HCT116 (cell line): ENCODE measurements at regions not wholly inside any gene's neighbourhood (a gene's known extent, or its start where the extent isn't known, plus 50 kb on each side); places are given as distances from the start of the nearest gene placed in this dataset.

Experiments used
- ATAC-seq: fragments of 200-7000 bp; cut with Tn5 transposase; 2 replicates; pipeline ENCODE4 v1.9.1; 2020; ENCODE audit warnings: mild to moderate bottlenecking, moderate library complexity
- BruUV-seq: library from RNA; stranded (reverse); fragments of 400-500 nt; replicated peaks from 2 replicates; lab custom pipeline; 2021; lab: Mats Ljungman, UMichigan
- CTCF ChIA-PET: fragments of 300-600 bp; sonication (Branson Sonifier 250); formaldehyde crosslinking; loops from one replicate; lab custom pipeline; 2021; ENCODE audit warnings: antibody characterized with exemption; lab: Charles Lee
- POLR2A ChIA-PET: fragments of 300-600, 350-600 bp; sonication (Branson Sonifier 250); formaldehyde crosslinking; loops from one replicate; lab custom pipeline; 2021; ENCODE audit warnings: antibody characterized with exemption; lab: Charles Lee
- RAD21 ChIA-PET, 2 experiments: fragments of 300-600 bp; sonication (Branson Sonifier 250); formaldehyde crosslinking; loops; one replicate each; lab custom pipeline; 2023; ENCODE audit warnings: low total read pairs in 2 of 2; ENCODE audit not compliant: uncharacterized antibody in 2 of 2, unreplicated experiment in 2 of 2, low non-redundant PET in 1 of 2; lab: Charles Lee
- DNase-seq: peaks from one replicate; pipeline ENCODE4 v3.0.0-alpha.2; 2010; ENCODE audit warnings: low read depth, low spot score
- H2AFZ ChIP-seq: fragments of 200-600 bp; shearing (Covaris generic), sonication (generic); 2 replicates; pipeline ENCODE4 v1.6.1; 2017; ENCODE audit warnings: low read depth, mixed run types, mixed read lengths, antibody characterized with exemption, low read length; ENCODE audit not compliant: poor library complexity, severe bottlenecking
- H3K27ac ChIP-seq: 2 replicates; pipeline ENCODE4 v1.5.1; 2012; ENCODE audit warnings: low read depth, low read length
- H3K27me3 ChIP-seq: fragments of 200-600 bp; sonication (generic); 2 replicates; pipeline ENCODE4 v1.6.1; 2016; ENCODE audit warnings: mixed run types, low read length, mixed read lengths; ENCODE audit not compliant: insufficient read depth
- H3K36me3 ChIP-seq, 2 experiments: fragments of 200-500 bp in 1 of 2; fragments of 200-600 bp in 1 of 2; sonication (Bioruptor generic) in 1 of 2; sonication (generic) in 1 of 2; 2 replicates each; pipeline versions ENCODE4 v1.5.1 to v1.6.1; 2014 to 2016; ENCODE audit warnings: low read length in 2 of 2, inconsistent platforms in 1 of 2, mixed read lengths in 1 of 2, mixed run types in 1 of 2; ENCODE audit not compliant: insufficient read depth in 2 of 2, control insufficient read depth in 1 of 2
- H3K4me1 ChIP-seq, 2 experiments: fragments of 200-600 bp in 1 of 2; sonication (generic) in 1 of 2; 2 replicates each; pipeline versions ENCODE4 v1.5.1 to v1.6.1; 2012 to 2017; ENCODE audit warnings: low read length in 2 of 2, inconsistent platforms in 1 of 2, mild to moderate bottlenecking in 1 of 2, mixed read lengths in 1 of 2, mixed run types in 1 of 2, moderate library complexity in 1 of 2; ENCODE audit not compliant: insufficient read depth in 2 of 2, control insufficient read depth in 1 of 2
- H3K4me2 ChIP-seq: fragments of 200-600 bp; sonication (generic); 2 replicates; pipeline ENCODE4 v1.6.1; 2017; ENCODE audit warnings: mixed run types, low read length, mixed read lengths
- H3K4me3 ChIP-seq, 2 experiments: fragments of 200-600 bp in 1 of 2; sonication (generic) in 1 of 2; replicated peaks in 1 of 2; 2 replicates each; pipeline ENCODE4 v1.5.1; 2011 to 2016; ENCODE audit warnings: low read length in 2 of 2, control low read depth in 1 of 2, low read depth in 1 of 2, mild to moderate bottlenecking in 1 of 2, mixed read lengths in 1 of 2, mixed run types in 1 of 2
- H3K79me2 ChIP-seq: fragments of 200-600 bp; sonication (generic); 2 replicates; pipeline ENCODE4 v1.6.1; 2017; ENCODE audit warnings: mild to moderate bottlenecking, mixed run types, low read length, moderate library complexity, mixed read lengths; ENCODE audit not compliant: insufficient read depth
- H3K9ac ChIP-seq: fragments of 200-600 bp; sonication (generic); 2 replicates; pipeline ENCODE4 v1.6.1; 2016; ENCODE audit warnings: low read length, mixed read lengths
- H3K9me2 ChIP-seq: fragments of 200-600 bp; sonication (generic), shearing (Covaris generic); 2 replicates; pipeline ENCODE4 v1.6.1; 2017; ENCODE audit warnings: mixed run types, mild to moderate bottlenecking, moderate library complexity; ENCODE audit not compliant: insufficient read depth
- H3K9me3 ChIP-seq, 2 experiments: fragments of 200-500 bp in 1 of 2; fragments of 200-600 bp in 1 of 2; sonication (Bioruptor generic) in 1 of 2; sonication (generic) in 1 of 2; 2 replicates each; pipeline ENCODE4 v1.6.1; 2014 to 2017; ENCODE audit warnings: low read length in 2 of 2, mixed read lengths in 2 of 2, inconsistent platforms in 1 of 2, low read depth in 1 of 2, mild to moderate bottlenecking in 1 of 2, mixed run types in 1 of 2, moderate library complexity in 1 of 2; ENCODE audit not compliant: control insufficient read depth in 1 of 2, insufficient read depth in 1 of 2
- H4K20me1 ChIP-seq: fragments of 200-600 bp; sonication (generic), shearing (Covaris generic); 2 replicates; pipeline ENCODE4 v1.6.1; 2017; ENCODE audit warnings: mixed run types, mild to moderate bottlenecking, moderate library complexity; ENCODE audit not compliant: insufficient read depth
- ATF3 ChIP-seq: IDR thresholded peaks from 2 replicates; pipeline ENCODE4 v1.6.1; 2012
- CEBPB ChIP-seq: IDR thresholded peaks from 2 replicates; pipeline ENCODE4 v1.6.1; 2012; ENCODE audit warnings: low read depth
- CTCF ChIP-seq, 3 experiments: fragments of 200-600 bp in 1 of 3; sonication (generic) in 1 of 3; IDR thresholded peaks in 2 of 3; conservative IDR thresholded peaks in 1 of 3; 2 replicates each; pipeline ENCODE4 v1.5.1; 2012 to 2017; ENCODE audit warnings: low read depth in 2 of 3, low read length in 2 of 3, antibody characterized with exemption in 1 of 3, borderline replicate concordance in 1 of 3, control low read depth in 1 of 3, mild to moderate bottlenecking in 1 of 3, mixed read lengths in 1 of 3, mixed run types in 1 of 3, moderate library complexity in 1 of 3; ENCODE audit not compliant: insufficient read depth in 1 of 3
- POLR2AphosphoS5 ChIP-seq: IDR thresholded peaks from 2 replicates; pipeline ENCODE4 v1.6.1; 2011; ENCODE audit warnings: mild to moderate bottlenecking, low read depth, low read length, moderate library complexity
- REST ChIP-seq: IDR thresholded peaks from 2 replicates; pipeline ENCODE4 v1.6.1; 2012; ENCODE audit warnings: low read depth
- SIN3A ChIP-seq: IDR thresholded peaks from 2 replicates; pipeline ENCODE4 v1.6.1; 2012; ENCODE audit warnings: low read depth
- SP1 ChIP-seq: IDR thresholded peaks from 2 replicates; pipeline ENCODE4 v1.6.1; 2012; ENCODE audit warnings: low read depth
- TCF7L2 ChIP-seq: IDR thresholded peaks from 2 replicates; pipeline ENCODE4 v1.7.0; 2011; ENCODE audit warnings: borderline replicate concordance, inconsistent platforms; ENCODE audit not compliant: insufficient read depth, insufficient read length; ENCODE audit errors: extremely low read depth
- intact Hi-C: fragments of 100-400 bp; cut with micrococcal nuclease; formaldehyde crosslinking; loops from 2 replicates; pipeline ENCODE4 v1.10.0; 2022

GRCh38 chr21:14318578-14318977 lies 64.4 kb downstream of the HSPA13 start:
- intact Hi-C loops: no loop called here

More at GRCh38 chr21:14318578-14318977, 64.4 kb downstream of the HSPA13 start:
- no peak overlapping the region for H3K4me3 ChIP-seq
- no peak overlapping the region for H3K27ac ChIP-seq
- no peaks in the 10 kb centered on the region for H3K4me1 ChIP-seq
- BruUV-seq: no TSS peak
- no peaks in the 10 kb centered on the region for H4K20me1 ChIP-seq
- no peak overlapping the region for H3K4me2 ChIP-seq
- no peak for ATAC-seq
- TF ChIP-seq ATF3 (no peak), SP1 (no peak), TCF7L2 (no peak), SIN3A (no peak), REST (no peak), CEBPB (no peak), POLR2AphosphoS5 (no peak), CTCF (IDR thresholded peaks at IDR 0.05 in 2 of 3, conservative IDR thresholded peaks at IDR 0.05 in 1 of 3; ENCODE audit: borderline replicate concordance in 1 of 3, insufficient read depth in 1 of 3, low read depth in 2 of 3, low read length in 2 of 3) (no peak)
- H3K36me3 ChIP-seq: no peaks in the 10 kb centered on the region
- H3K9me2 ChIP-seq: no peaks in the 10 kb centered on the region
- no peaks in the 10 kb centered on the region for H3K27me3 ChIP-seq
- ChIA-PET RAD21 (no interaction called here), POLR2A (no interaction called here), CTCF (no interaction called here)
- H3K9me3 ChIP-seq: peaks cover 0 to 6% of the 10 kb centered on the region in 2 experiments; a peak in 2 of 4 replicates
- no peak for DNase-seq
- H2AFZ ChIP-seq: no peak overlapping the region
- no peak overlapping the region for H3K9ac ChIP-seq
- no peaks in the 10 kb centered on the region for H3K79me2 ChIP-seq
